ENCODE measurements at regions not wholly inside any gene's neighbourhood (a gene's known extent, or its start where the extent isn't known, plus 50 kb on each side); places are given as distances from the start of the nearest gene placed in this dataset.

DNA sequence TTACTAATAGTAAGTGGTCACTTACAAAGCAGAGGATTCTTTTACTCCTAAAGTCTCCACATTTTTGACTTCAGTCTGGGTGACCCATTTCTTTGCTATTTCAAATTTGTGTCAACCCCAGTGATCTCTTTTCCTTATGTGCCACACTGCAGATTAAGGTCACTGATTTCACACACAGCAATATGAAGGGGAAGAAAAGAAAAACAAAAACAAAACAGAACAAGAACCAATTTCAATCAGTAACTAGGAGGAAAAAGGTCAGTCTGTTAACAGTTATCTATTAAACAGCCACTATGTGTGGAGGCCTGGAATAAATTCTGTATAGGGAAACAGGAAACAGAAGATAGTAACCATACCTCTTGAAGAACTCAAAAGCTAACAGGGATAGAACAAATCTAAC is 72.0 kb upstream of the ACVR2A start:
- no peak overlapping the region for H3K4me3 ChIP-seq
- ChIA-PET CTCF (no interaction called here), POLR2A (ENCODE audit: unreplicated experiment) (no interaction called here)
- H3K9me3 ChIP-seq (ENCODE audit: insufficient read depth, low read depth): no peaks in the 10 kb centered on the region
- DNase-seq: no peak
- intact Hi-C loops (cut with micrococcal nuclease; ENCODE audit: unreplicated experiment): no loop called here
- TF ChIP-seq EZH2 (IDR thresholded peaks at IDR 0.05; ENCODE audit: low read depth): no peak
- TF ChIP-seq, protein P1, sequence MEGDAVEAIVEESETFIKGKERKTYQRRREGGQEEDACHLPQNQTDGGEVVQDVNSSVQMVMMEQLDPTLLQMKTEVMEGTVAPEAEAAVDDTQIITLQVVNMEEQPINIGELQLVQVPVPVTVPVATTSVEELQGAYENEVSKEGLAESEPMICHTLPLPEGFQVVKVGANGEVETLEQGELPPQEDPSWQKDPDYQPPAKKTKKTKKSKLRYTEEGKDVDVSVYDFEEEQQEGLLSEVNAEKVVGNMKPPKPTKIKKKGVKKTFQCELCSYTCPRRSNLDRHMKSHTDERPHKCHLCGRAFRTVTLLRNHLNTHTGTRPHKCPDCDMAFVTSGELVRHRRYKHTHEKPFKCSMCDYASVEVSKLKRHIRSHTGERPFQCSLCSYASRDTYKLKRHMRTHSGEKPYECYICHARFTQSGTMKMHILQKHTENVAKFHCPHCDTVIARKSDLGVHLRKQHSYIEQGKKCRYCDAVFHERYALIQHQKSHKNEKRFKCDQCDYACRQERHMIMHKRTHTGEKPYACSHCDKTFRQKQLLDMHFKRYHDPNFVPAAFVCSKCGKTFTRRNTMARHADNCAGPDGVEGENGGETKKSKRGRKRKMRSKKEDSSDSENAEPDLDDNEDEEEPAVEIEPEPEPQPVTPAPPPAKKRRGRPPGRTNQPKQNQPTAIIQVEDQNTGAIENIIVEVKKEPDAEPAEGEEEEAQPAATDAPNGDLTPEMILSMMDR (conservative IDR thresholded peaks at IDR 0.05): no peak
- no peaks in the 10 kb centered on the region for H4K20me1 ChIP-seq (ENCODE audit: insufficient read depth)
- no peak overlapping the region for H3K4me2 ChIP-seq
- H3K27me3 ChIP-seq (ENCODE audit: insufficient read depth, low read depth): no peaks in the 10 kb centered on the region
- H3K79me2 ChIP-seq (ENCODE audit: low read depth): no peaks in the 10 kb centered on the region
- H3K4me1 ChIP-seq (replicated peaks; ENCODE audit: insufficient read depth): no peaks in the 10 kb centered on the region
- no peak overlapping the region for H3K27ac ChIP-seq
- no TSS peak for BruUV-seq (replicated peaks)
- H2AFZ ChIP-seq: no peak overlapping the region
- H3K9me2 ChIP-seq (ENCODE audit: insufficient read depth): no peaks in the 10 kb centered on the region
- no peaks in the 10 kb centered on the region for H3F3A ChIP-seq (ENCODE audit: insufficient read depth, low read depth)
- H3K36me3 ChIP-seq (ENCODE audit: low read depth): no peaks in the 10 kb centered on the region

GRCh38 chr2:147763861-147764260 is 81.0 kb upstream of the ACVR2A start:
- Histone ChIP-seq H3K27ac (no peak overlapping the region), H3K4me1 (replicated peaks; ENCODE audit: insufficient read depth) (no peaks in the 10 kb centered on the region), H3K4me3 (no peak overlapping the region), H4K20me1 (ENCODE audit: insufficient read depth) (no peaks in the 10 kb centered on the region), H3K4me2 (no peak overlapping the region), H3K36me3 (ENCODE audit: low read depth) (no peaks in the 10 kb centered on the region), H3F3A (ENCODE audit: insufficient read depth, low read depth) (no peaks in the 10 kb centered on the region), H3K27me3 (ENCODE audit: insufficient read depth, low read depth) (no peaks in the 10 kb centered on the region), H3K9me2 (ENCODE audit: insufficient read depth) (no peaks in the 10 kb centered on the region), H3K9me3 (ENCODE audit: insufficient read depth, low read depth) (no peaks in the 10 kb centered on the region), H3K79me2 (ENCODE audit: low read depth) (no peaks in the 10 kb centered on the region), H2AFZ (no peak overlapping the region)
- no peak for TF ChIP-seq EZH2 (IDR thresholded peaks at IDR 0.05; ENCODE audit: low read depth)
- TF ChIP-seq, protein P1 (conservative IDR thresholded peaks at IDR 0.05): no peak
- BruUV-seq (replicated peaks): no TSS peak
- DNase-seq: no peak
- CTCF ChIA-PET: no interaction called here
- POLR2A ChIA-PET (ENCODE audit: unreplicated experiment): no interaction called here
- intact Hi-C loops (cut with micrococcal nuclease; ENCODE audit: unreplicated experiment): no loop called here

DNA sequence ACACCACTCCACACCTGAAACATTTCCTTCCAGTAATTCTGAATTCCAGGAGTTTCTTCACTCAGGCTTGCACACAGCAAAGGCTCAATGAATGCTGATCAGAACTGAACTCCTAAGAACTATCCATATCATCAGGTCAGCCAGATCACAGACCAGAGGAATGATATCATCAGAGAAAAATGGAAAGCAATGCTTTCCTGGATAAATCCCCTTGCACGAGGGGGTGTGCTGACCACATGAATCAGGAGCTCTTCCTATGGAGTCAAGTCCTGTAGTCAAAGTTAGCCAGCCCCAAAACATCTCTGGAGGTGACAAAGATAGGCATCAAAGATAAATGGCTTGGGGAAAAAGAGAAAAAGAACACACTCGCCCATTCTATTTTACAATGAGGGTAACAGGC is 83.8 kb upstream of the ACVR2A start:
- H3K36me3 ChIP-seq (ENCODE audit: low read depth): no peaks in the 10 kb centered on the region
- no peaks in the 10 kb centered on the region for H3K27me3 ChIP-seq (ENCODE audit: insufficient read depth, low read depth)
- H3K27ac ChIP-seq: no peak overlapping the region
- no peak overlapping the region for H3K4me2 ChIP-seq
- CTCF ChIA-PET: no interaction called here
- no TSS peak for BruUV-seq (replicated peaks)
- POLR2A ChIA-PET (ENCODE audit: unreplicated experiment): no interaction called here
- no peak for TF ChIP-seq EZH2 (IDR thresholded peaks at IDR 0.05; ENCODE audit: low read depth)
- TF ChIP-seq, protein P1 (conservative IDR thresholded peaks at IDR 0.05): no peak
- no peaks in the 10 kb centered on the region for H3K9me2 ChIP-seq (ENCODE audit: insufficient read depth)
- no peaks in the 10 kb centered on the region for H3K9me3 ChIP-seq (ENCODE audit: insufficient read depth, low read depth)
- H3K4me3 ChIP-seq: no peak overlapping the region
- no peaks in the 10 kb centered on the region for H3F3A ChIP-seq (ENCODE audit: insufficient read depth, low read depth)
- H2AFZ ChIP-seq: no peak overlapping the region
- no peaks in the 10 kb centered on the region for H4K20me1 ChIP-seq (ENCODE audit: insufficient read depth)
- H3K4me1 ChIP-seq (replicated peaks; ENCODE audit: insufficient read depth): no peaks in the 10 kb centered on the region
- DNase-seq: no peak
- no peaks in the 10 kb centered on the region for H3K79me2 ChIP-seq (ENCODE audit: low read depth)
- intact Hi-C loops (cut with micrococcal nuclease; ENCODE audit: unreplicated experiment): no loop called here
